Suprapubic skin (tissue), 4 donors: ENCODE measurements at regions not wholly inside any gene's neighbourhood (a gene's known extent, or its start where the extent isn't known, plus 50 kb on each side); places are given as distances from the start of the nearest gene placed in this dataset.

ENCODE experiments used
- CTCF ChIP-seq, 2 donors: fragments of 200-600 bp in 1 of 2; fragments of 450-650 bp in 1 of 2; sonication (generic) in 1 of 2; IDR thresholded peaks; one replicate each; pipeline ENCODE4 v1.5.1; 2016 to 2019; ENCODE audit warnings: antibody characterized with exemption in 2 of 2, mild to moderate bottlenecking in 1 of 2, moderate library complexity in 1 of 2
- EP300 ChIP-seq: sonication (generic); formaldehyde crosslinking; IDR thresholded peaks from one replicate; pipeline ENCODE4 v1.6.1; 2017; ENCODE audit warnings: antibody characterized with exemption
- POLR2A ChIP-seq, 2 donors: fragments of 450-650 bp; IDR thresholded peaks; one replicate each; pipeline ENCODE4 v1.6.1; 2017; ENCODE audit warnings: antibody characterized with exemption in 2 of 2, mild to moderate bottlenecking in 2 of 2, moderate library complexity in 2 of 2
- POLR2AphosphoS5 ChIP-seq, 3 donors: sonication (generic); formaldehyde crosslinking; IDR thresholded peaks; one replicate each; pipeline ENCODE4 v1.6.1; 2017; ENCODE audit warnings: antibody characterized with exemption in 3 of 3

GRCh38 chr10:131035779-131036178 lies 275.7 kb downstream of the TCERG1L start:
- TF ChIP-seq CTCF (IDR thresholded peaks at IDR 0.05): no peak
- TF ChIP-seq POLR2A (IDR thresholded peaks at IDR 0.05): no peak
- TF ChIP-seq EP300: no peak
- no peak for TF ChIP-seq POLR2AphosphoS5 (IDR thresholded peaks at IDR 0.05)
